ENCODE measurements at regions not wholly inside any gene's neighbourhood (a gene's known extent, or its start where the extent isn't known, plus 50 kb on each side); places are given as distances from the start of the nearest gene placed in this dataset.

GRCh38 chr17:63096426-63096825, 130.4 kb downstream of the TANC2 start:
- Mint-ChIP-seq H3K4me1 (no peaks in the 10 kb centered on the region), H3K27ac (no peak overlapping the region), H3K36me3 (no peaks in the 10 kb centered on the region), H3K4me3 (no peak overlapping the region), H3K9me3 (peaks cover 4% of the 10 kb centered on the region; the same call in 1 of the 2 replicates), H3K27me3 (ENCODE audit: low read depth) (no peaks in the 10 kb centered on the region)
- no peak for TF ChIP-seq ZNF512 (CRISPR knock-in tag; IDR thresholded peaks at IDR 0.05; ENCODE audit: borderline replicate concordance)
- TF ChIP-seq ATF6 (CRISPR knock-in tag; IDR thresholded peaks at IDR 0.05), result no peak
- TF ChIP-seq ELF4 (CRISPR knock-in tag; IDR thresholded peaks at IDR 0.05; ENCODE audit: low read depth), result no peak
- no peak for TF ChIP-seq STAT6 (CRISPR knock-in tag; conservative IDR thresholded peaks at IDR 0.05; ENCODE audit: low read depth)
- TF ChIP-seq OVOL2 (CRISPR knock-in tag; IDR thresholded peaks at IDR 0.05; ENCODE audit: borderline replicate concordance), result no peak
- no peak for TF ChIP-seq MAX (CRISPR knock-in tag; IDR thresholded peaks at IDR 0.05)
- TF ChIP-seq SMAD4 (CRISPR knock-in tag; IDR thresholded peaks at IDR 0.05), result no peak
- no peak for TF ChIP-seq ZNF138 (CRISPR knock-in tag; conservative IDR thresholded peaks at IDR 0.05)
- no peak for TF ChIP-seq ATF2 (CRISPR knock-in tag; IDR thresholded peaks at IDR 0.05; ENCODE audit: borderline replicate concordance, low read depth)
- no peak for TF ChIP-seq TEAD1 (CRISPR knock-in tag; IDR thresholded peaks at IDR 0.05)
- TF ChIP-seq PREB (CRISPR knock-in tag; IDR thresholded peaks at IDR 0.05; ENCODE audit: borderline replicate concordance), result no peak
- ATAC-seq (no peak), DNase-seq (ENCODE audit: low spot score) (no peak)
- CTCF ChIA-PET, result no interaction called here
- POLR2A ChIA-PET, result interaction anchor here (0.7 kb wide), 1 partner anchor 454 kb away, joined by 3 read pairs; the partner anchor contains the start of gene DCAF7

- Mint-ChIP-seq H3K36me3 (no peaks in the 10 kb centered on the region), H3K4me1 (no peaks in the 10 kb centered on the region), H3K4me3 (no peak overlapping the region), H3K9me3 (no peaks in the 10 kb centered on the region), H3K27me3 (ENCODE audit: low read depth) (no peaks in the 10 kb centered on the region), H3K27ac (no peak overlapping the region)
- no peak for ATAC-seq
- POLR2A ChIA-PET, result no interaction called here
- DNase-seq (ENCODE audit: low spot score), result no peak
- CTCF ChIA-PET, result no interaction called here
- TF ChIP-seq ZNF532 (CRISPR knock-in tag; IDR thresholded peaks at IDR 0.05; ENCODE audit: borderline replicate concordance), result no peak
- no peak for TF ChIP-seq SP1 (CRISPR knock-in tag; conservative IDR thresholded peaks at IDR 0.05)
- no peak for TF ChIP-seq E2F4 (CRISPR knock-in tag; IDR thresholded peaks at IDR 0.05; ENCODE audit: borderline replicate concordance, low read depth)
- no peak for TF ChIP-seq AR (CRISPR knock-in tag; IDR thresholded peaks at IDR 0.05)
- TF ChIP-seq TEAD4 (CRISPR knock-in tag; IDR thresholded peaks at IDR 0.05), result no peak
- TF ChIP-seq ATF1 (CRISPR knock-in tag; IDR thresholded peaks at IDR 0.05), result no peak
Observed at GRCh38 chr17:63099425-63099824, 133.4 kb downstream of the TANC2 start.

All from WTC11 (cell line).